RKO (cell line): ENCODE measurements at regions not wholly inside any gene's neighbourhood (a gene's known extent, or its start where the extent isn't known, plus 50 kb on each side); places are given as distances from the start of the nearest gene placed in this dataset.
A peak's percentile ranks its signal among the peaks of the same experiment; 100 is the strongest.

Source experiments
- DNase-seq: peaks from one replicate; pipeline ENCODE4 v3.0.0-alpha.2; 2016; ENCODE audit warnings: low spot score

DNA sequence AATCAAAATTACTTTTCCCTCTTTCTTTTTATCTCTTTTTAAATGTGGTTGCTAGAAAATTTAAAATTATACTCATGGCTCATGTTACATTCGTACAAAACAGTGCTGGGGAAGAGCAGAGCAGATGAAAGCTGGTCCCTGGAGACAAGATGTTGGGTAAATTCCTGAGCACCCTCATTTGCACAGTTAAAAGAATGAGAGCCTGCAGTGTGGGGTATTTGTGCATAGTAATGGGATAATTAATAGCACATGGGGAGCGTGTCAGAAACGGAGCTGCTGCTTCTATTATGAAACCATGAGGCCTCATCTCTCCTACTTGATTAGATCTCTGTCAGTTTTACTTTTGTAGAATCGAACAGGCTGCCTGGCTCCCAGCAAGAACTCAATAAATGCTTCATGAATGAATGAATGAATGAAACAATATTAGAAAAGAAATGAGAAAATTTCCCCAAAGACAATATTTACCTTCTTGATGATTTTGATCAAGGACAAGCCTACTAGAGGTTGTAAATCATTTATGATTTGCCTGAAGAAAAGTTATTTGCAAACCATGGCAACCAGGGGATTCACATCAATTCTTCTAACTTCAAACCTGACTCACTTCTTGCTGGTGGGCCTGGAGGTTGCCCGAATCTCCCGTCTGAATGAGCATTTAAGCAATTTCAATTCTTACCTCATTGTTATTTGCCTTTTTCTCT lies 177.2 kb upstream of the TUT7 start:
- DNase-seq: no peak

DNA sequence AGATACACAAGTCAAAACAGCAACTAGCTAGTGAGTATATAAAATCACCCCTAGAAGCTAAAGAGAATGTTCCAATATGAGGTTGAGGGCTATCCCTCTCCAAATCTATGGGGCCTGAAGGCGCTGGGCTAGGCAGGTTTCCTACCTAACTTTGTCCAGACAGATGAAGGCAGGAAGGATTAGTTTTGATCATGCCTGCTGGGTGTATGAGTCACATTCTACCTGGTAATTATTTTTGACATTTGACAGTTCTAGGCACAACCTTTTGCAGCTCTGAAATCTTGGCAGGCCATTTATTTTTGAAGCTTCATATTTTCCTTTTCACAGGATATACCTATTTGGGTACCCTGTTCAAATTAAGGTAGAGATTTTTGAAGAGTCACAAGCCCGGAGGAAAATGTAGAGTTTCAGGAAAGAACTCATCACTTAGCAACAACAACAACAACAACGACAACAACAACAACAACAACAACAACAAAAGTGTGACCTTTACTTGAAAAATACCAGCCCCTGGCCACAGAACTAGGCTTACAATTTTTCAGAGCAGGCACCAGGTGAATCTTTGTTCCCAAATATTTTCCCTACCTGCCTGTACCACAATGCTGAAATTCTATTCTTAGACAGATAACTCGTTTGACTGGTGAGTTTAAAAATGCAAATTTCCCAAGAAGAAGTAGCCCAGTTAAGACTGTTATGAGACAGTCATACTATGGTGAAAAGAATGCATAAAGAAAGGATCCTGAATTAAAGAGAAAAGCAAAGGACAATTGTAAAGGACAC lies 175.5 kb upstream of the TUT7 start:
- no peak for DNase-seq

DNA sequence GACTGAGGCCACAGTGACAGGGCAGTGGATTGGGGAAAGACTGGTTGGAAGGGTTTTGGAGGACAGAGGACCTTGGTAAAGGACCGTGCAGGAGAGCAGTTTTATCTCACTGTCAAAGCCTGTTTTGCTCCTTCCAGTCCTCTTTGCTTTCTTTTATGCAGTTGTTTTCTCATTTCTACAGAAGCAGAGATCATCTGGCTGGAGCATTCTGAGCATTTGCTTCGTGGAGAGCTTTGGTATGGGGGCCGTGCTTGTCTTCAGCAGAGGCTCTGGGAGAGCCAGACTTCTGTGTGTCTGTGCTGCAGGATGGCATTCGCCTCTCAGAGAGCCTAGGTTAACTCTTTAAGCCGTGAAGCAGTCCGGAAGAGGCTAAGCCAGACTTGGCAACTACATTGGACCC lies 171.8 kb upstream of the TUT7 start:
- no peak for DNase-seq

DNA sequence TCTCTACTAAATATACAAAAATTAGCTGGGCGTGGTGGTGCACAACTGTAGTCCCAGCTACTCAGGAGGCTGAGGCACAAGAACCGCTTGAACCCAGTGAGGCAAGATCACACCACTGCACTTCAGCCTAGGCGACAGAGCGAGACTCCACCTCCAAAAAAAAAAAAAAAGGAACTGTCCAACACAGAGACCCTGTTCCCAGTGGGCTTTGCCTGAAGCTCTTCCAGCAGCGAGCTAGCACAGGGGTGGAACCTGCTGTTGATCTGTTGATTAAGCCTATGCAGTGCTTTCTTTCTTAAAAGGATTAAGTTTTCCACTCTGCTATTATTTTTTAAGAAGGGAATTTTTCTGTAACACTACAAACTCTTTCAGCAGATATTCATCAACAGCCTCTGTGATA lies 171.0 kb upstream of the TUT7 start:
- DNase-seq: no peak

DNA sequence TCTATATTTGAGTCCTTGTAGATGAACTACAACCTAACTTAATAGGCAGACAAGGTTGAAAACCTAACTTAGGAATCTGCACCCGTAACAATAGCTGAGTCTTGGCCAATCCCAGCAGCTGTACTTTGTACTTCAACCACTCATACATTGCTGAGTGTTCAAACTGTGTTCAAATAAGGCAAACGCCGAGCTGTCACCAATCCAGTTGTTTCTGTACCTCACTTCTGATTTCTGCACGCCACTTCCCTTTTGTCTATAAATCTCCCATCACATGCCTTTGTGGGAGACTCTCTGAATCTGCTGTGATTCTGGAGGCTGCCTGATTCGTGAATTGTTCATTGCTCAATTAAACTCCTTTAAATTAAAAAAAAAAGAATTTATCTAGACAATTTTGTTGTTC lies 167.8 kb upstream of the TUT7 start:
- DNase-seq: no peak

DNA sequence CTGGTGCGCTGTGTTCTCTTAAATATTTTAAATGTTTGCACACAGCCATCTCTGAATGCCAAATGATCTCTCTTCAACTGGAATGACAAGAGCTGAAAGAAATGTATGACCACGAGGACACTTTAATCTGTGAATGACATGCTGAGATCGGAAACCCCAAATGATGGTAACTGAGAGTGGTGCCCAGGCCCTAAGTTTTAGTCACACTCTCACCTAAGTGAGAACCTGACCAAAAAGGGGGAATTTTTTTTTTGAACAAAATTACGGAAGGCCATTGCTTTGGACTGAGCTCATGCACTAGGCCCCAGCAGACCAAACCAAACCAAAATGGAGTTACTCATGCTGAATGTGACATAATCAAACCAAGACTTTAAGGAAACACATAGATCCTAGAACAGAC lies 167.1 kb upstream of the TUT7 start:
- no peak for DNase-seq

DNA sequence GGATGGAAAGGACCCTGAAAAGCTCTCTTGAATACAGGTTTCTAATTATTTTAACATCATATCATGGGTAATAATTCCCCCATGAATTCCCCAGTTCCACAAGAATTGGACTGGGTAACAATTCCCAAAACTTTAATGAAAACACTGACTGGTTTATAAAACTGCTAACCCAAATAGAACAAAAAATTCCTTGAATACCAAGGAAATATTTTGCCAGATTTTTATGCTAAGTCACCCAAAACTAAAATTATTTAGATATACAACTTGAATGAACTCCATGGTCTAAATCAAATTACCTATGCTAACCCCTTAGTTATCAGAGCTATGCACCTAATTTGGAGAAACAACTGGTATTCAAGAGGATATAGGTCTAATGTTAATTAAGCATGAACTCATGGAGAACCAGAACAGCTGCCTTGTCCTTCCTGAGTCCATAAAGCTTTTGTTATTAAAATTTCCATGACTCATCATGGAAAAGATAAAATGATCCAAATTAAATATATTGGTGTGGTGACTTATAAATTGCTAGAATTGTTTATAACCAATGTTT lies 164.9 kb upstream of the TUT7 start:
- DNase-seq: no peak

DNA sequence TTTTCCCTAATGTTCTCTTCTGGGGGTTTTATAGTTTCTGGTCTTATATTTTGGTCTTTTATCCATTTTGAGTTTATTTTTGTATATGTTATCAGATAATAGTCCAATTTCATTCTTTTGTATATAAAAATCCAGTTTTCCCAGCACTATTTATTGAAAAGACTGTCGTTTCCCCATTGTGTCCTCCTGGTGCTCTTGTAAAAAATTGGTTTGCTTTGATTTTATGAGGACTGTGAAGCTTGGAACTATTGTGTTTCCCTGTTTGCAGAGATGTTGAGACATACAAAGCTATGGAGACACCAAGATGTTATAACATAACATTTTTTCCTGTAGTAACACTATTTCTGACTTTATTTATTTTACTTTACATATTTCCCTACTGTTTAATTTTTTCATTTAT lies 163.3 kb upstream of the TUT7 start:
- no peak for DNase-seq

DNA sequence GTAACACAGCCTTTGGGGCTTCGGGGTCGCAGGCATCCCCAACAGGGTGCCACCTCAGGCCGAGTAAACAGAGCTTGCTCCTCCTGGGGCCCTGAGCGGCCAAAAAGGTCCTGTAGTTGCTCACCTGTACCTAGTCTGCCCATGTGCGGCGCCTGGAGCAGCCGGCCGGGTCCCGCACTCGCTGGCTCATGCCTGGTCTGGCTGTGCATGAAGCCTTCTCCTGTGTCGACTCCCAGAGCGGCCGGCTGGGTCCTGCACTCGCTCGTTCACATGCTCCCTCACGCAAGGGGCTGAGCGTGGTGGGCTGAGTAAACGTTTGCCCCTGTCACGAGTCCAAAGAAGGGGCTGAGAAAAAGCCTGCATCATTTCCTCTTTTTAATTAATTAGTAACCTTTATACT lies 162.4 kb upstream of the TUT7 start:
- no peak for DNase-seq

DNA sequence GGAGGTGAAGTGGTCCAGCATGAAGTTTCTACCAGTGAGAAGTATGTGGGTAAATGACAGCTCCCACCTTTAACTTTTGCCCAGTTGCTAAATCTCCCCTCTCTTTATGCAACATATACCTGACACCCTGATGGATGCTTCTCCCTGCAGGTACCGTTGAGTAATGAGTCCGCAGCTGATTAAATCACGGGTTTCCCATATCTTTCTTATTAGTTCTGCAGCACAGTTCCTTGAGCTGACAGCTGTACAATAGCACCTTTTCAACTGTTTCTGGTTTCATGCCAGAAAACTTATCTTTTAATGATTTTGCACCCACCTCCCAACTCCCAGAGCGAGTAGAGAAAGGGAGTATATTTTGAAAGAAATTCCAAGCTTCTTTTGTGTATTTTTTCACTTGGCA lies 161.0 kb upstream of the TUT7 start:
- DNase-seq: no peak

DNA sequence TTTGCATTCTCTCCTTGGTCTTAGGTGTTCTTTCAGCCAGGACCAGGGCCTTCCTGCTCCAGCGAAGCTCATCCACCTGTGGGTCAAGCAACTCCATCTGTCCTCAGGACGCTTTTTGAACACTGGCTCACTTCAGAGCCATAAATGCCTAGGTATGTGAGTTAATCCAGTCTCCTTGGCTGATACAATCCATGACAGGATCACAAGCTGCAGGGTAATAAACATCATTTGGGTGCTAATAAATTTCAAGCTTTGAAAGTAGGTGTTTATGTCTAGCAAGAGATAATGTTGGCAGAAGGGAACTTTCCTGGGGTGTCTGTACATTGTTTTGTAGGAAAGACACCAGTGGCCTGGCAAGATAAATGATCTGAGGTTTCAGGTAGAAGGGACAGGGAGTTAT lies 159.2 kb upstream of the TUT7 start:
- DNase-seq: no peak

DNA sequence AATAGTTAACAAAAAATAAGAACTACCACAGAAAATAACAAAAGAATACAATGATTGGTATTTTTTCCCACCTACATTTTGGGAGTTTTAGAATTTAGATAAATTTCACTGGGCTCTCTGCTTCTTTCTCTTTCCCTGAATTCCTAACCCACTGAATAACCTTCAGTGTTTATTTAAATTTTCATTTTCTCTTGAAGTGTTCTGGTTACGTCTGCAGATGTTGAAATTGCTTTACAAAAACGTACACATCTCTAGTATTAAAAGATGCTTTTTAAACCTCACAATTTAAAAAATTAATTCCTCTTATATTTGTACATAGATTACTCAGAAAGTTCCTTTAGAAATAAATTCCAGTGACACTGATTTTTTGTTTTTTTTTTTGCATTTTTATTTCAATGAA lies 158.7 kb upstream of the TUT7 start:
- no peak for DNase-seq

DNA sequence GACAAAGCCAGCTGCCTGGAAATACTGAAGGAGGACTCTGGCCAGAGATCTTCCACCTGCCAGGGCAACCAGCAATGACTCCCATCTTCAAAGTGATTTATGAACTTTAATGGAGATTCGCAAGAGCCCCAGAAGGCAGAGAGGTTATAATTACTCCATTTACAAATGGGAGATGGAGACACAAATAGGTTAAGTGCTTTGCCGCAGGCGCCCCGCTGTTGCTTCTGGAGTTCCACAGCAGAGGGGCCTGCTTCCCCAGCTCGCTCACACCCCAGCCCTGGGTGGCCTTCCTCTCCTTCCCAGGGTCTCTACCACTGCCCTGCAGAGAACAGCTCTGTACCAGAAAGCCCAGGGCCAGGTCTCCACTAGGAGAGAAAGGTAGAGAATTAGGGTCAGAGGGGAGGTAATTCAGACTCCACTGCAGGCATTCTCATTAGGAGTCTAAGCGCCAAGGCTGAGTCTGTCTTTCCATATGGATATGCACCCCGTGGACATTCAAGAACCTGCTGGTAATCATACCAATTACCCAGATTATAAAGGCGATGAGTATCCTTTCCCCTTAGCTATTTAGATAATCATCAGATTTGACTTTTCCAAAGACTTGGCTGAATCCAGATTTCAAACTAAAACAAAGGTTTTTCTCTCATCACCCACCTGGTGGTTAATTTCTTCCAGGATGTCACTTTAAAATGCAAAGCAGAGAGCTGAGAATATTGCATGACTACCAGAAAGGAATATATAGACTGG lies 157.6 kb upstream of the TUT7 start:
- no peak for DNase-seq

DNA sequence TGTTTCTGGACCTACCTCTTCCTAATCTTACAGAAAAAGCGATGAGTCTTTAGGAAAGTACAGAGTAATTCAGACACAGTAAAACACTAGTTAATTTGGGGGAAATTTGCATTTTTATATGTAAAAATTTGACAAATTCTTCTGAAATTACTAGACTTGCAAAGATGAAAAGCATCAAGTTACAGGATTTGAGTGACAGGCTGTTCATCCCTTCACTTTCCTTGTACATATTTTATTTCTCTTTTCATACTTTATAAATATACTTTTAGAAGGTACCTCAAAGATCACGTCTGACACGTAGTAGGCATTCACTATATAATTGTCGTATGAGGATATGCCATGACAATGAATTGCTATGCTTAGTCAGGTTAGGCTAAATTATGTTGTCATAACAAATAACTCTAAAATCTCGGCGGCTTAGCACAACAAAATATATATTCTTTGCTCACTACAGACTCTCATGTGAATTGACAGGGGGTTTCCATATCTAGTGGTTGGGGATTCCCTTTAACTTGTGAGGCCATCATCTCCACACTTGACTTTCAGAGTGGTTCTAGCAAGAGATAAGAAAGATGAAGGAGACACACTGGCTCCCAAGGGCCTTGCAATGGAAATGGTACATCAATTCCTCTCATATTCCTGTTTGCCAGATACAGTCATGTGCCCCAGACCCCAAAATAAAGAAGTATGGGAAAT lies 154.1 kb upstream of the TUT7 start:
- no peak for DNase-seq

DNA sequence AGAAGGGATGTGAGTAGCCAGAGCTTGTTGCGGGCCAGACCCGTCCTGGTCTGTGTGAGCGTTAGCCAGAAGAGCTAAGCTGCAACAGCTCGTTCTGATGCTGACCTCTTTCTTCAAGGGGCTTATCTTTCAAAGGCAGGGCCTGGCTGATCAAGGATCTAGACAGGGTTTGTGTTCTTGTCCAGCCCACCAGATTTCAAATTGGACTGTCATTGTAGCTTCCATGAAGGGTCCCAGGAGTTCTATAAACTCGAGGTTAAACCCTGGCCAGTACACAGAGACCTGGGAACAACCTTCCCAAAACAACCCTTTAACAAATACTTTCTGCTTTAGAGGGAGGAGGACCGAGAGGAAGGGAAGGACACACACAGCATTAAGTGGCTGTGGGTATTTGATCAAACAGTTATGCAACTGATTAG lies 153.0 kb upstream of the TUT7 start:
- DNase-seq: no peak

DNA sequence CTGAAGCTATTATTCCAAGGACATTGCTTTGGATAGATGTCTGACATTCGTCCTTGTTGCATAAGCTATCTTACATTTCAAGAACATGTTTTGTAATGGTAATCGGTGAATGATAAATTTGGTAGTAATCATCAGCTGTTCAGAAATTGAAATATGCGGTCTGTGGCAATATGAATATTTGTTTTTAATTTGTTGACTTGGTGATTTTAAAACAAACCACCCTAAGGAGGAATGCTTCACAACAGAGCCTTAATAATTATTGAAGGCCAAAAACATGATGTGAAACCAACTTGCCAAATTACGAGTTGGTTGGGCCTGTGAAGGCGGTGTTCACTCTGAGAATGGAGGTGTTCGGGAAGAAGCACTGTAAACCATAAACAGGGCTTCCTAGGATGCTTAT lies 149.7 kb upstream of the TUT7 start:
- DNase-seq: no peak

DNA sequence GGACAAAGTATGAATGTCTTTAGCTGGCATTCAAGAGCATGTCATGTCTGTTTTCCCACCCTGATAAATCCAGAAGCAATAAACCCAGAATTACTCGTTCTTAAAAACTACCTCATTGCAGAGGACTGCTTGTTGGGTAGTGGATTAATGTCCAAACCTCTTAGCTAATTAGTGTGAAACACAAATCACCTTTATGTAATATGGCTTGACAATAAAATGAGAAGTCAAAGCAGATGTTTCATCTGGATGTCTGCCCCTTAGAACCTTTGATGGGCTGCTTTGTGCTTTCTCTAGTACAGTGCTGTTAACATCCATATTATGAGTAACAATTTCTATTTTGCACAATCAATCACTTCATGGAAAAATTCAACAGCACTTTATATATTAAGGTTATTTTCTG lies 149.1 kb upstream of the TUT7 start:
- DNase-seq: no peak

DNA sequence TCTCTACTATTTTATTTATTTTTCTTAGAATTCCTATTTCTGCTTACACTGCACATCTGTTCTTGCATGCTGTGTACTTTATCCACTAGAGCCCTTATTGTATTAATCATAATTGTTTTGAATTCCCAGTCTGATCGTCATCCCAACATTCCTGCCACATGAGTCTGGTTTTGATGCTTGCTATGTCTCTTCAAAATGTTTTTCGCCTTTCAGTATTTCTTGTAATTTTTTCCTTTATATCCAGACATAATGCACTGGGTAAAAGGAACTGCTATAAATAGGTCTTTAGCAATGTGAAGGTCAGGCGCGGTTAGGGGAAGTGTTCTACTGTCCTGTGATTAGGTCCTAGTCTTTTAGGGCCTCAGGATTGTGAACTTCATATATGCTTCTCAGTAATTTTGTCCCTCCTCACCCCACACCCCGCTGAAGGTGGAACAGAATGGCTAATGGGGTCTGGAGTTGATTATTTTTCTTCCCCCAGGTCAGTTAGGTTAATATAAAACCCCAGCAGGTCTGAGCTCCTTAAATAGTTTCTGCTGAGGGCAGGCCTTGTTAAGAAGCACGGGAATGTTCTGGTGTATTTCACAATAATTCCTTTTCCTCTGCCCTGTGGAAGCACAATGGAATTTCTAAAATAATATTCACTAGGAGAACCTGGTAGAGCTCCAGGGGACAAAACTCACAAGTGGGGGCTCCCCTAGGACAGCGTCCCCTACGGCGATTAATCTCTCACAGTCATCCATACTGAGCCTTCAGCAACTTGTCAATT lies 146.6 kb upstream of the TUT7 start:
- DNase-seq: peak; percentile 64

DNA sequence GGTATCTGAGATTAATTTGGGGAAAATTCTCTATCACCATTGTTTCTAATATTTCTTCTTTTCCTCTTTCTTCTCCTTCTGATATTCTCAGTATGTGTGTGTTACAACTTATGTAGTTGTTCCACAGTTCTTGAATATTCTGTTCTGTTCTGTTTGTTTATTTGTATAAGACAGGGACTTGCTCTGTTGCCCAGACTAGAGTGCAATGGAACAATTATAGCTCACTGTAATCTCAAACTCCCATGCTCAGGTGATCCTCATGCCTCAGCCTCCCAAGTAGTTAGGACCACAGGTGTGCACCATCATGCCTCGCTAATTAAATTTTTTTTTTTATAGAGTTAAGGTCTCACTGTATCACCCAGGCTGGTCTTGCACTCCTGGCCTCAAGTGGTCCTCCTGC lies 145.8 kb upstream of the TUT7 start:
- DNase-seq: no peak

DNA sequence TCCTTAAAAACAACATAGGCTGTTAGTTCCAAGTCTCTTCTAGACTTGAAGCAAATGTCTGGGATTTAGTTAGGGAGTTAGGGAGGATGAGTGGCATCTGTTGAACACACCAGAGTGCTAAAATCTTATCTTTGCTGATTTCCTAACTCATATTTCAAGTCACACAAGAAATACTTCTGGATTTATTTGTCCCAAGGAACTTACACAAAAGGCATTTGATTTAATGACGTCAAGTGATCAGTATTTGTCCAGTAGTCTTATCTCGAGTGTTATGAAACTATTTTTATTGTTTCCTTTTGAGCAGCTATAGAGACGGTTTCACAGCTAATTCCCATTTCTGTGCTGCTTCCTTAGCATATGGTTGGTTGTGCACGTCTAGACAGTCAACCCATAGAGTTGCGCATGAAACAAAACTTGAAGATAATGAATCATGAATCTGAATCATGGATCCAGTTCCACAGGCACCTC lies 140.5 kb upstream of the TUT7 start:
- no peak for DNase-seq
